GM19240 (cell line): ENCODE measurements at regions not wholly inside any gene's neighbourhood (a gene's known extent, or its start where the extent isn't known, plus 50 kb on each side); places are given as distances from the start of the nearest gene placed in this dataset.

Experiments used
- DNase-seq: peaks from one replicate; pipeline ENCODE4 v3.0.0; 2011; ENCODE audit warnings: low spot score; ENCODE audit not compliant: insufficient read length

- DNase-seq, result no peak
These were observed 1138.5 kb upstream of the PHF14 start for GRCh38 chr7:9835199-9835598.

DNA sequence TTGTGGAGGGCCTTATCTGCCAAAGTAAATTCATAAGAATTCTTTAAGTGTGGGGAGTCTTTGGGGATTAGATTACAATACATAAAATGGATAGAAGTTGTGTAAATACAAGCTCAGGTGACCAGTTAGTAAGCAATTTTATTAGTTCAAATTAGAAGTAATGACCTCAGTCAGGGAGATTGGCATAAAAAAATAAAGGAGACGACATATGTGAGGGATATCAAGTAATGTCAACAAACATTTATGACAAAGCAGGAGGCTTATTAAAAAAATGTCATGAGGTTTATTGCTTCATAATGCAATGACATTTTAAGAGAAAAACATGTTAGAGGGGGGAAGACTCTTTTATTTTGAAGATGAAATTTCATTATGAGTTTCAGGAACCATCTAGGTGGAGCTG, 1137.0 kb upstream of the PHF14 start:
- no peak for DNase-seq

DNA sequence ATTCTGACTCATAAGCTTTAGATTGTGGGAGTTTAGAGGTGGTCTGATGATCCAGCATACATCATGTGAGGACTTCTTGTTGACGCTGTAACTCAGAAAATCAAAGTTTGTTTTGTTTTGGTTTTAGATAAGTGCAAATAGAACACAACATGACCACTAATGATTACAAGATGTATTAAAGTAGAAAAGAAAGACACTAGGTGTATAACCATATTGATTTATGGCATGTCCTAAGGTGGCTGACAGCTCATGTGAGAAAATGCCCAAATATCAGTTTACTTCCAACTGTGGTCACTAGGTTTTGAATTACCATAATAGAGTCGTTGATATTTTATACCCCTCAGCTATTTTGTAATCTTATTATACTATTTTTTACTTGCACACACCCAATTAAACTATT, 1131.4 kb upstream of the PHF14 start:
- no peak for DNase-seq

DNA sequence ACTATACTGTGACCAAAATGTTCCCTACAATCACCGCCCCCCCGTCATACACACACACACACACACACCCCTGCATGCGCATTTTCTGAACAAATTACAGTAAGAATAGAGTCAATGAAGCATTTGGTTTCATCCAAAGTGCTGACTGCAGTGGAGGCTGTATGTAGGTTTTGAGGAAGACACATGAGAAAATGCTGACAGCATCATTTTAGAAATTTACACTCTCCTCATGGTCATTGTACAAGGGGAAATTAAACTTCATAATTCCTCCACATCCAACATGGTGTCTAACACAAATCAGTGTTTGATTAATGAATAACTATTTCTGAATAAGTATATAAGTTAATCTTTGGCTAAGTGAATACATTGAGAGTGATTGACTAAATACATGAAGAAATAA, 1126.8 kb upstream of the PHF14 start:
- DNase-seq, result no peak

- no peak for DNase-seq
These were observed 1119.1 kb upstream of the PHF14 start for GRCh38 chr7:9854605-9855004.

- no peak for DNase-seq
These were observed 1117.0 kb upstream of the PHF14 start for GRCh38 chr7:9856668-9857067.

DNA sequence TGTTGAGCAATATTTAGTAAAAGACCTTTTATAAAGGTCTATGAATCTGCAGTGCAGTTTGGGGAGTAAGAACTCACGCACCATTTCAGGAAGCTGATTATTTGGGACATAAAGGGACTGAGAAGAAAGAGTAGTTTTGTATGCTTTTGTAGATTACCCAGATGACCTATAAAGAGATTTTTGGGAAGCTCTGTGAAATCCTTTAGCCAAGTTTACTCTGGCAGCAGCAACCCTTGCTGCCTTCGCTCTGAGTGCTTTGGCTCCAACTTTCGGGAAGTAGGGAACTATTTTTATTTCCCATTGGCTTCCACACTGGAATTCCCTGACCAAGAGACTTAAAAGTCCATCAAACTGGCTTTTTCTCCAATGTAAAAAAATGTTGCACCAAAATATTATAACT, 1110.1 kb upstream of the PHF14 start:
- DNase-seq, result no peak

DNA sequence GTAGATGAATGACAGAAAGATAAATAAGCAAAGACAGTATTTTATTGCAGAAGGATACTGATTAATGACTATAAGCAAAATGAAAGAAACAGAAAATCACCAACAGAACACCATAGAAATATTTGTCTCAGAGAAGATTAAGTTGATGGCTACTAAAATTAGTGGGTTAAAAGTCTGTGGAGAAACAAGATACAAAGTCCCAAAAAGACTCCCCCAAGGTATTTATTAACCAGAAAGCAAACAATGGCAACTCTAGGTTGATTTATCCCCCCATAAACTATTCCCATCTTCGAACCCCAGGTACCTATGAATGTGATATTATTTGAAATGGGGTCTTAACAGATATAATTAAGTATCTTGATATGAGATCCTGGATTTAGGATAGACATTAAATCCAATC, 1104.5 kb upstream of the PHF14 start:
- no peak for DNase-seq

GRCh38 chr7:9869566-9869965, 1104.1 kb upstream of the PHF14 start:
- no peak for DNase-seq

DNA sequence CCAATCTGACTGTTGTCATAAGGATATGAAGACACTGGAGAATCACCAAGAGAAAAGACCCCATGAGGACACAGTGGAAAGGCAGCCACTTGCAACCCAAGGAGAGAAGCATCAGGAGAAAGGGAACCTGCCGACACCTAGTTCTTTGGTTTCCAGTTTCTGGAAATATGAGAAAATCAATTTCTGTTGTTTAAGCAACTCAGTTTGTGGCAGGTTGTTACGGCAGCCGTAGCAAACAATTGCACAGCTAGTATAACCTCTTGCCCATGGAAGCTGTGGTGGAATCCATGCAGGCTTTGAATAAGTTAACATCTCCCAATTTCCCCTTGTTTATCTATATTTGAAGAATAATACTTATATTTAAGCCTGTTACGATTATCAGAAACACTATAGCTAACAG, 1103.0 kb upstream of the PHF14 start:
- DNase-seq, result no peak

DNA sequence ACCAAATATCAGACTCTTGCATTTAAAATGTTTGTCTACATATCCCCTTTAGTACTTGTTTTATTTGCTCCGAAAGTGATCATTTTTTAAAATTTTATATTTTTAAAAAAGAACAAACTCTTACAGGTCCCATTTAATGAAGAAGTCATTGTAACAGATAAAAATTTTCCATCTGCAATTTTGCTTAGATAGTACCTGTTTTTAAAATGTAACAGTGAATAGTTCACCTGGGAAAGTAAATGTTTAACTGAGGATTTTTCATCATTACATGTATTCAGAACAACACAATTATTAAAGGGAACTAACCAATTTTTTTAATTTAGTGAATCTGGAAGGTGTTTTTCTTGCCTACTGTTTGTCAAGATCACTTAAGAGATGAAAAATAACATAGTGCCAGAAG, 1099.5 kb upstream of the PHF14 start:
- no peak for DNase-seq

DNA sequence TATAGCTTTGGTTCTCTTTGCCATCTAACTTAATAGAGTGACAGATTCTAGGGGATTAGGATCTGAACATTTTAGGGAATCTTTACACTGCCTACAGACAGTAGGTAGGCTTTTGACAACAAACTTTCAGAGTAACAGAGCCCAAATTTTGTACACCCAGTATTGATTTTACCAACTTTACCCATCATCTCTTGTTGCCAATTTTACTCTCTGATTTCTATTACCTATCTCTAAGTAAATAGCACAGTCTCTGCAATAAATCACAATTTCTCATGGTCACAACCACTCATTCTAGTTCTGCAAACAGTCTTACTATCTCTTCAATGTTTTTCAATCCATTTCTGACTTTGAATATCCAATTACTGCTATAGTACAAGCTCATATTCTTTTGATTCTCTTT, 1097.6 kb upstream of the PHF14 start:
- DNase-seq, result no peak

- no peak for DNase-seq
These were observed 1084.1 kb upstream of the PHF14 start for GRCh38 chr7:9889554-9889953.

GRCh38 chr7:9890092-9890491, 1083.6 kb upstream of the PHF14 start:
- no peak for DNase-seq

- DNase-seq, result no peak
These were observed 1082.6 kb upstream of the PHF14 start for GRCh38 chr7:9891056-9891455.

DNA sequence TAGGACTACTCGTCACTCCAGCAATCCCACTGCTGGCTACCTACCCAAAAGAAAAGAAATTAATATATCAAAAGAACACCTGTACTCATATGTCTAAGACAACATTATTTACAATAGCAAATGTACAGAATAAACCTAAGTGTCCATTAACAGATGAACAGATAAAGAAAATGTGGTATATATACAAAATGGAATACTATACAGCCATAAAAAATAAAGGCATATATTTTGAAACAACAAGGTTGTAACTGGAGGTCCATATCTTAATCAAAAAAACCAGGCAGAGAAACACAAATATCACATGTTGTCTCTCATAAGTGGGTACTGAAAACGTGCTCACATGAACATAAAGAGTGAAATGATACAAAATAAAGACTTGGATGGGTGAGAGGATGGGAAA, 1073.3 kb upstream of the PHF14 start:
- no peak for DNase-seq

DNA sequence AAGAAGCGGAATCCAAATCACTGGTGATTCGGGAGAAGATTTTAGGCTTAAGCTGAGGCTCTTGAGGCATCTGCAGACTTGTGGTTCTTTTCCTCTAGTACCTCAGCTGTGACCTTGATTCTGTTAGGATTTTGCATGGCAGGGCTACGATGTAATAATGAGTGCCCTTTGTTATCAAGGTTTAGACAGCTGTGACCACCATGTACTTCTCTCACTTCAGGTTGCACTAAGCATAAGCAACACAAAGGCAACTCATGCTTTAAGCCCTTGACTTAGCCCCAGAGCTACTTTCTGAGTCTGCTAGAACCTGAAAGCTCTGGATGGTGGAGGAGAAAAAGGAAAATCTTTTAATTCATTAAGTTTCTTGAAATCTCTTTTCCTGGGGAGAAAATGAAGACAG, 1052.3 kb upstream of the PHF14 start:
- no peak for DNase-seq

DNA sequence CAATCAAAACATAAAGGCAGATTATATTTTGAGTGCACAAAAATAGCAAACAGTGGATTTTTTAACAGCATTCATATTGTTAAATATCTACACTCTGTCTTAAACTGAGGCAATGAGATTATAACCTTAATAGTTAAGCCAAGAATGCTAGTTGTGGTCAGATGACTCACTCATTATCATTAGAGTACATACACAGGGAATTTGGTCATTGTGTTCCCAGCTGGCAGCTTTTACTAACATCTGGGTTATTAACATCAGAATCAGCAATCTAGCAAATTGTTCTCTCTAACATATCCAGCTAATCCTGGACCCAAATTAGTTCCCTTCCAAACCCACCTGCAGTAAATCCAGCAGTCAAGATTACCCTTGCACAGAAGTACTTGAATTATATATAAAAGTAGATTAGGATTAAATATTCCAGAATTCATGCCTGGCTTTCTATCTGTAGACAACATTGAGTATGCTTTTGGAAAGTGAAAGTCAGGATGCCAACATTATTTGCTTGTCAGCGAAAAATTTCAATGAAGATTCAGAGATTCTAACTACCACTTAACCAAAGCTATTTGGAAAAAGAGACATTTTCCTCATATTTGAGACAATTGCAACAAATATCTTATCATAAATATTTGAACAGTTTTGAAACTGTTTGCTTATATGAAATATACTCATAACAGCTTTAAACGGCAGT, 1035.6 kb upstream of the PHF14 start:
- no peak for DNase-seq

GRCh38 chr7:9939176-9939575, 1034.5 kb upstream of the PHF14 start:
- DNase-seq, result no peak

GRCh38 chr7:9945131-9945530, 1028.5 kb upstream of the PHF14 start:
- no peak for DNase-seq

DNA sequence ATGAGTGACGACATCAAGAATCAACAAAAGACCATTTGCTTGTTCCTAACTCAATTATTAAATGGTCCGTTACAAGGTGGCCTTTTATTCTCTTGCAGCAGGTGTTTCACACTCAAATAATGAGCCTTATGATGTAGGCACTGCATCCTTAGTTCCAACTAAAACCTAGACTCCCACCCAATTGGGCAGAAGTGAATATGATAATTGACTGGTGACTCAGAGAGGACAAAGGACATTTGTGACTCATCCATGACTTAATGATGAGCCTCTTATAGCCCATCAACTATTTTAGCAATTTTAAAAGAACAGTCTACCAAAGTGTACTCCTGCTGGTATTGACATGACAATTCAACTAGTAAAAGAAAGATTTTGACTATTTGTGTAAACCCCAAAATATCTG, 1027.8 kb upstream of the PHF14 start:
- no peak for DNase-seq

- no peak for DNase-seq
These were observed 1018.5 kb upstream of the PHF14 start for GRCh38 chr7:9955138-9955537.

DNA sequence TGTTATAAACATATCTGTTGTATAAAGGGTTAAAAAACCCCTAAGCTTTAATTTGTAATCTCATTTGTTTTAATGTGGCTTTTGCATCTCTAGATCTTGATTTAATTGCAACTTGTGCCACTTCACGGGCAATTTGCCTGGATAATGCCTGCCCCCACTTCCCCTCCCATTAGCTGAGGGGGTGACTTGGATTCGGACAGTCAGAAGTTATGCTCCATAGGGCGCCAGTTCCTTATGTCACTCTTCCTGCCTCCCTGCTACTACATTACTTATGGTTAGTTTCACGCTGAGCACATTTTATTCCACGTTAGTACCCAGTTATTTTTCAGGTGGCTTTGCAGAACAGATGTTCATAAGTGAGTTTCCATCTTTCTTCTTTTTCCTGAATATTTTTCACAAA, 1015.2 kb upstream of the PHF14 start:
- DNase-seq, result no peak

DNA sequence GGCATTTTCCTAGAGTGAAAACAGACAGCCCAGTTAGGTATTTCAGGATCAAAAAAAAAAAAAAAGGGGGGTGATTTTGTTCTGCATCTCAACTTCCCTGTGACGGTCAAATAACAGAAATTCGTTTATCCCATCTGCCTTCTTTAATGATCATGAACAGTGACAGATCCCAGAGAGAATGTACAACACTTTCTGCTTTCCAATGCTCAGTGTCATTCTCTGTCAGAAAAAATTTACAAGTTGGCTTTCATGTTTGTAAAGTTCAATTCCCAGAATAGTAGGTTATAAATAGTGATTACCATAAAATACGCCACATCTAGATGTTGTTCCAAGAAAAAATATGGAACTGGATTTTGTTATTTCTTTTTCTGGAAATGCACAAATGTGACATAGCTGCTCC, 1013.2 kb upstream of the PHF14 start:
- DNase-seq, result no peak
